ENCODE measurements at regions not wholly inside any gene's neighbourhood (a gene's known extent, or its start where the extent isn't known, plus 50 kb on each side); places are given as distances from the start of the nearest gene placed in this dataset.
"Not testable (repeated sequence)": the region's sequence is repeated elsewhere in the genome, so short reads cannot be mapped to it uniquely, and the experiment has no call there.

GRCh38 chr2:180828756-180829155 is 151.6 kb upstream of the UBE2E3 start:
- no peak overlapping the region for H3K4me3 ChIP-seq (ENCODE audit: low read depth, low read length, poor library complexity, severe bottlenecking)
- H3K27me3 ChIP-seq (replicated peaks; ENCODE audit: insufficient read depth, low read depth, low read length, poor library complexity) = no peaks in the 10 kb centered on the region
- no peaks in the 10 kb centered on the region for H3K4me1 ChIP-seq (ENCODE audit: insufficient read depth, low read length, poor library complexity, severe bottlenecking)
- POLR2A ChIA-PET (ENCODE audit: low non-redundant PET) = no interaction called here
- no peak overlapping the region for H3K27ac ChIP-seq (ENCODE audit: low read depth, low read length, poor library complexity, severe bottlenecking)
- H3K36me3 ChIP-seq (ENCODE audit: insufficient read depth, low read length, poor library complexity, severe bottlenecking) = no peaks in the 10 kb centered on the region
- CTCF ChIA-PET = no interaction called here
- no peaks in the 10 kb centered on the region for H3K9me3 ChIP-seq (ENCODE audit: low read depth, low read length, poor library complexity, severe bottlenecking)
- no TSS peak for BruUV-seq (replicated peaks)
- TF ChIP-seq EZH2 (IDR thresholded peaks at IDR 0.05; ENCODE audit: borderline replicate concordance, low read depth, low read length, poor library complexity, severe bottlenecking) = no peak
- TF ChIP-seq CTCF (conservative IDR thresholded peaks at IDR 0.05; ENCODE audit: low read depth, low read length) = no peak
- no peak for DNase-seq (ENCODE audit: low spot score)
- intact Hi-C loops (cut with micrococcal nuclease; ENCODE audit: unreplicated experiment) = no loop called here

GRCh38 chr2:180823546-180824141 is 156.8 kb upstream of the UBE2E3 start:
- no peak for DNase-seq (ENCODE audit: low spot score)
- no TSS peak for BruUV-seq (replicated peaks)
- H3K36me3 ChIP-seq (ENCODE audit: insufficient read depth, low read length, poor library complexity, severe bottlenecking) = no peaks in the 10 kb centered on the region
- no peaks in the 10 kb centered on the region for H3K27me3 ChIP-seq (replicated peaks; ENCODE audit: insufficient read depth, low read depth, low read length, poor library complexity)
- no peak overlapping the region for H3K27ac ChIP-seq (ENCODE audit: low read depth, low read length, poor library complexity, severe bottlenecking)
- no peak overlapping the region for H3K4me3 ChIP-seq (ENCODE audit: low read depth, low read length, poor library complexity, severe bottlenecking)
- CTCF ChIA-PET = no interaction called here
- TF ChIP-seq CTCF (conservative IDR thresholded peaks at IDR 0.05; ENCODE audit: low read depth, low read length) = no peak
- POLR2A ChIA-PET (ENCODE audit: low non-redundant PET) = no interaction called here
- H3K4me1 ChIP-seq (ENCODE audit: insufficient read depth, low read length, poor library complexity, severe bottlenecking) = no peaks in the 10 kb centered on the region
- H3K9me3 ChIP-seq (ENCODE audit: low read depth, low read length, poor library complexity, severe bottlenecking) = no peaks in the 10 kb centered on the region
- intact Hi-C loops (cut with micrococcal nuclease; ENCODE audit: unreplicated experiment) = no loop called here

GRCh38 chr2:180819106-180819505 is 161.3 kb upstream of the UBE2E3 start:
- intact Hi-C loops (cut with micrococcal nuclease; ENCODE audit: unreplicated experiment) = no loop called here
- ChIA-PET POLR2A (ENCODE audit: low non-redundant PET) (no interaction called here), CTCF (no interaction called here)
- no peaks in the 10 kb centered on the region for H3K36me3 ChIP-seq (ENCODE audit: insufficient read depth, low read length, poor library complexity, severe bottlenecking)
- no peak for TF ChIP-seq CTCF (conservative IDR thresholded peaks at IDR 0.05; ENCODE audit: low read depth, low read length)
- no peak for TF ChIP-seq EZH2 (IDR thresholded peaks at IDR 0.05; ENCODE audit: borderline replicate concordance, low read depth, low read length, poor library complexity, severe bottlenecking)
- no peaks in the 10 kb centered on the region for H3K9me3 ChIP-seq (ENCODE audit: low read depth, low read length, poor library complexity, severe bottlenecking)
- no peak overlapping the region for H3K4me3 ChIP-seq (ENCODE audit: low read depth, low read length, poor library complexity, severe bottlenecking)
- no peaks in the 10 kb centered on the region for H3K4me1 ChIP-seq (ENCODE audit: insufficient read depth, low read length, poor library complexity, severe bottlenecking)
- H3K27me3 ChIP-seq (replicated peaks; ENCODE audit: insufficient read depth, low read depth, low read length, poor library complexity) = no peaks in the 10 kb centered on the region
- no TSS peak for BruUV-seq (replicated peaks)
- DNase-seq (ENCODE audit: low spot score) = no peak
- H3K27ac ChIP-seq (ENCODE audit: low read depth, low read length, poor library complexity, severe bottlenecking) = no peak overlapping the region

GRCh38 chr2:180818700-180819099 is 161.7 kb upstream of the UBE2E3 start:
- DNase-seq (ENCODE audit: low spot score); POLR2A ChIA-PET (ENCODE audit: low non-redundant PET); H3K4me1 ChIP-seq (ENCODE audit: insufficient read depth, low read length, poor library complexity, severe bottlenecking); H3K9me3 ChIP-seq (ENCODE audit: low read depth, low read length, poor library complexity, severe bottlenecking); intact Hi-C loops (cut with micrococcal nuclease; ENCODE audit: unreplicated experiment); CTCF ChIA-PET; H3K27ac ChIP-seq (ENCODE audit: low read depth, low read length, poor library complexity, severe bottlenecking); BruUV-seq (replicated peaks); H3K27me3 ChIP-seq (replicated peaks; ENCODE audit: insufficient read depth, low read depth, low read length, poor library complexity); H3K4me3 ChIP-seq (ENCODE audit: low read depth, low read length, poor library complexity, severe bottlenecking); H3K36me3 ChIP-seq (ENCODE audit: insufficient read depth, low read length, poor library complexity, severe bottlenecking): not testable (repeated sequence)

Measured in A673 (cell line).